ENCODE measurements at regions not wholly inside any gene's neighbourhood (a gene's known extent, or its start where the extent isn't known, plus 50 kb on each side); places are given as distances from the start of the nearest gene placed in this dataset.
A peak's percentile ranks its signal among the peaks of the same experiment; 100 is the strongest.

- peak; percentile 8 to 13 for DNase-seq (ENCODE audit: low read depth in 2 of 2)
Measured at GRCh38 chr14:101442451-101442850, 118.8 kb upstream of the DIO3 start.

GRCh38 chr14:101444116-101444515, 117.2 kb upstream of the DIO3 start:
- no peak for DNase-seq (ENCODE audit: low read depth in 2 of 2)

GRCh38 chr14:101445278-101445677, 116.0 kb upstream of the DIO3 start:
- DNase-seq (ENCODE audit: low read depth in 2 of 2), result no peak

GRCh38 chr14:101446387-101446969, 114.8 kb upstream of the DIO3 start:
- no peak for DNase-seq (ENCODE audit: low read depth in 2 of 2)

GRCh38 chr14:101449114-101449513, 112.2 kb upstream of the DIO3 start:
- no peak for DNase-seq (ENCODE audit: low read depth in 2 of 2)

GRCh38 chr14:101451166-101451565, 110.1 kb upstream of the DIO3 start:
- no peak for DNase-seq (ENCODE audit: low read depth in 2 of 2)

GRCh38 chr14:101453225-101453624, 108.1 kb upstream of the DIO3 start:
- no peak for DNase-seq (ENCODE audit: low read depth in 2 of 2)

GRCh38 chr14:101454229-101454628, 107.1 kb upstream of the DIO3 start:
- no peak for DNase-seq (ENCODE audit: low read depth in 2 of 2)

GRCh38 chr14:101456246-101457175, 104.8 kb upstream of the DIO3 start:
- no peak for DNase-seq (ENCODE audit: low read depth in 2 of 2)

- DNase-seq (ENCODE audit: low read depth in 2 of 2), result no peak
Measured at GRCh38 chr14:101457301-101457935, 103.9 kb upstream of the DIO3 start.

- no peak for DNase-seq (ENCODE audit: low read depth in 2 of 2)
Measured at GRCh38 chr14:101457936-101458740, 103.2 kb upstream of the DIO3 start.

- DNase-seq (ENCODE audit: low read depth in 2 of 2), result no peak
Measured at GRCh38 chr14:101458741-101459550, 102.3 kb upstream of the DIO3 start.

GRCh38 chr14:101459551-101459900, 101.8 kb upstream of the DIO3 start:
- DNase-seq (ENCODE audit: low read depth in 2 of 2), result no peak

GRCh38 chr14:101460521-101460920, 100.8 kb upstream of the DIO3 start:
- no peak for DNase-seq (ENCODE audit: low read depth in 2 of 2)

- DNase-seq (ENCODE audit: low read depth in 2 of 2), result no peak
Measured at GRCh38 chr14:101460986-101461750, 100.1 kb upstream of the DIO3 start.

GRCh38 chr14:101461891-101462290, 99.4 kb upstream of the DIO3 start:
- DNase-seq (ENCODE audit: low read depth in 2 of 2), result no peak

GRCh38 chr14:101462726-101463565, 98.3 kb upstream of the DIO3 start:
- DNase-seq (ENCODE audit: low read depth in 2 of 2), result no peak

GRCh38 chr14:101463566-101464171, 97.6 kb upstream of the DIO3 start:
- DNase-seq (ENCODE audit: low read depth in 2 of 2), result no peak

Data from stimulated activated CD8-positive, alpha-beta memory T cell treated with anti-CD3 and anti-CD28 coated beads, Interleukin-7, amount 100 ng/mL, for 1 hour (primary cell).